Central memory CD4-positive, alpha-beta T cell (primary cell): ENCODE measurements at regions not wholly inside any gene's neighbourhood (a gene's known extent, or its start where the extent isn't known, plus 50 kb on each side); places are given as distances from the start of the nearest gene placed in this dataset.
"Not testable (repeated sequence)": the region's sequence is repeated elsewhere in the genome, so short reads cannot be mapped to it uniquely, and the experiment has no call there.

Experiments used
- DNase-seq: peaks from one replicate; pipeline ENCODE4 v3.0.0; 2022

DNA sequence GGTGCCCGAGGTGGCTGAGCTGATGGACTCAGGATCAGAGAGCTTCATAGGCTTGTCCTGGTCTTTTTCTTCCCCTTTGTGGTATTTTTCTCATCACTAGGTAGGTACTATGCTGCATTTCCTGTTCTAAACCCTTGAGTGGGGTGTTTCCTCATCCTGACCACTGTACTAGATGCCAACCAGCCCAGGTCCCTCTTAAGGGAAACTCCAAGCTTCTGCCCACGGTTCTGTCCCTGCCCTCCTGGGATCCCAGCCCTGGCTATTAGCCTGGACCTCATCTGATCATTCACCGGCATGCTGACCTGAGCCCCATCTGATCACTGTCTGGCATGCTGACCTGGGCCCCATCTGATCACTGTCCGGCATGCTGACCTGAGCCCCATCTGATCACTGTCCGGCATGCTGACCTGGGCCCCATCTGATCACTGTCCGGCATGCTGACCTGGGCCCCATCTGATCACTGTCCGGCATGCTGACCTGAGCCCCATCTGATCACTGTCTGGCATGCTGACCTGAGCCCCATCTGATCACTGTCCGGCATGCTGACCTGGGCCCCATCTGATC is 207.6 kb downstream of the NDUFA10 start:
- DNase-seq: not testable (repeated sequence)

- DNase-seq: no peak
Observed at GRCh38 chr2:239816576-239817467, 208.3 kb downstream of the NDUFA10 start.

- no peak for DNase-seq
Observed at GRCh38 chr2:239815671-239816070, 209.5 kb downstream of the NDUFA10 start.

GRCh38 chr2:239814861-239815601 is 210.1 kb downstream of the NDUFA10 start:
- no peak for DNase-seq

- no peak for DNase-seq
Observed at GRCh38 chr2:239814116-239814860, 210.9 kb downstream of the NDUFA10 start.

GRCh38 chr2:239813261-239814115 is 211.7 kb downstream of the NDUFA10 start:
- DNase-seq: no peak

DNA sequence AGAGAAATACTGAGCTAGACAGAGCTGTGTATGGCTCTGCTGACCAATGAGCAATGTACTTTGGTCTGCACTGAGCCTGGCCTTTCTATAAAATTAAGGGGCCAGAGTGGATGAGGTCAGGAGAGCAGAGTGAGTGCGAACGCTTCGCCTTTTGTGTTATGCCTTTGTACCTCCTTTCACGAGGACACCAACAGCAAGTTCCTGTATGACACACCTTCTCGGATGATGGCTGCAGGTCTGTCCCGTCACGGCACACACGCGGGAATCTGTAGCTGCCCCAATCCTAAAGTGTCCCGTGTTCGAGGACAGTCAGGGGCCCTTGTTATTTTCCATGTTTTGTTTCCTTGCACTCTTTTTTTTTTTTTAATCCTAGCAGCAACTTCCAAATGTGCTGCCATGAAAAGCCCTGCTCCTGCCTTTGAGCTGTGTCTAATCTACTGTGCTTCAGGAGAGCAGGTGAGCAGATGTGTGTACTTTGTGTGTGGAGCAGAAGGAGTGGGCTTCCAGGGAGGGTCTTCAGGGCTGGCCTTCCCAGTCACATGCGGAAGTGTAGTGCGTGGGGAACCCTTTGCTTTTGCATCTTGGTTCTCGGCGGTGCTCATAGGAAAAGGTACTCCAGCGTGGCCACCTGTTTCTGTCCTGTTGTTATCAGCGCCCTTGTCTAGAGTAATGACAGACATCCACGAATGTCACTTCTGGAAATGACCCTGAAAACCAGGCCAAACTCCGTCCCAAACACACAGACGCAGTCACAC is 213.2 kb downstream of the NDUFA10 start:
- no peak for DNase-seq

DNA sequence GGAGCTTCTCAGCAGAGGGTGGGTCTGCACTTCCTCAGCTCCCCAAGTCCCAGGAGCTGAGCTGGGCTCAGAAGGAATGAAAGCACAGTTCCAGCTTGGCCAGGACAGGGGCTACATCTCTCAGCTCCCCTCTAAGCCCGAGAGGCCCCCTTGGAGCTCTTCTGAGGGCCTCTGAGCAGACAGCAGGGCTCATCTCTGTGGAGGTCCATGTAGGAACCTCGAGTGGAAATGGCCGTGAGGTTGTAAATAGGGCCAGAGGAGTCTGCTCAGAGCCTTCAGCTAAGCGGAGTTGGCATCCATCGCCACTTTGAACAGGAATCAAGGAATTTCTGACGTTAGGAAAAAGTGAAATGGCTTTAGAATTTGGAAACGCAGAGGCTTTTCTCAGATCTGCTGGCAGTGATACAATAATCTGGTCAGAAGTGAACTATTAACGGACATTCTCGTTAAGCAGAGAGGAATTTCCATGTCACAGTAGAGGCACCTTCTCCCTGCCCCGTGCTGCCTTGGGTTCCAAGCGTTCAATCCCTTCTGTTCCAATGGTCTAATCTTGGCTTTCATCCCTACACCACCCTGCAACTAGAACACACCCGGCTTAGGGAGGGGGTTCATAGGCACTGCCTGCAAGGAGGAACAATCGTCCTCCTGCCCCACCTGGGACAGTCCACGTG is 213.9 kb downstream of the NDUFA10 start:
- DNase-seq: no peak

DNA sequence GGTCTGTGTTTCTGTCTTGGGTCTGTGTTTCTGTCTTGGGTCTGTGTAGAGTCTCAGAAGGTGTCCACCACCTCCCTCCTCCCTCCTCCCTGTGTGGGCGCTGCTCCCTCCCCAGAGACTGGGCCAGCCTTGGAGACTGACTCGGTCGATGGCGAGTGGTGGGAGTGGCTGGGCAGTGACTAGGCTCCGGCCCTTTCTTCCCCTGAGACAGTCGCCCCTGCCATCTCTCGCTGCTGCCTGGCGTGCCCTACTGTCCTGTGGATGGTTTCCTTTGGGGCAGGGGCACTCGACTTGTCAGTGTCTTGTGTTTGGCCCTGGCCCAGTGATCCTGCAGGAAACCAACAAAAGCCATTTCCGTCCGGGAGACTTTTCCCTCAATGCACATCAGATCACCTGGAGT is 215.8 kb downstream of the NDUFA10 start:
- no peak for DNase-seq

- no peak for DNase-seq
Observed at GRCh38 chr2:239807568-239807967, 217.6 kb downstream of the NDUFA10 start.

- DNase-seq: no peak
Observed at GRCh38 chr2:239806758-239807434, 218.2 kb downstream of the NDUFA10 start.

GRCh38 chr2:239806276-239806675 is 218.9 kb downstream of the NDUFA10 start:
- DNase-seq: no peak

DNA sequence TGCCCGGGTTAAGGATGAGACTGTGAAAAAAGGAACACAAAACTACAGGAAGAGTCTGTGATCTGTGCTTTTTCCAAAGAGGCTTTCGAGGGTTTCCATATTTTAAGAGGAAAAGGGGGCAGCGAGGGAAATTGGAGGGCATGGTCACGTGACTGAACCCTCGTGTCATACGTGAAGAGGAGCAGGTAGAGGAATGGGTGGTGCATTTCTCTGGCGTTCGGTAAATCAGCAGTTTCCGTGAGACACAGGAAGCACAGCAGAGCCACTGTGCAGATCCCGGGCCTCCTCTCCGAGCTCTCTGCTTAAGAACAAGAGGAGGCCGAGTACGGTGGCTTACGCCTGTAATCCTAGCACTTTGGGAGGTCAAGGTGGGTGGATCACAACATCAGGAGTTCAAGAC is 219.7 kb downstream of the NDUFA10 start:
- no peak for DNase-seq

- DNase-seq: no peak
Observed at GRCh38 chr2:239805043-239805329, 220.2 kb downstream of the NDUFA10 start.

GRCh38 chr2:239804161-239805042 is 220.7 kb downstream of the NDUFA10 start:
- no peak for DNase-seq

GRCh38 chr2:239803766-239804115 is 221.4 kb downstream of the NDUFA10 start:
- no peak for DNase-seq

DNA sequence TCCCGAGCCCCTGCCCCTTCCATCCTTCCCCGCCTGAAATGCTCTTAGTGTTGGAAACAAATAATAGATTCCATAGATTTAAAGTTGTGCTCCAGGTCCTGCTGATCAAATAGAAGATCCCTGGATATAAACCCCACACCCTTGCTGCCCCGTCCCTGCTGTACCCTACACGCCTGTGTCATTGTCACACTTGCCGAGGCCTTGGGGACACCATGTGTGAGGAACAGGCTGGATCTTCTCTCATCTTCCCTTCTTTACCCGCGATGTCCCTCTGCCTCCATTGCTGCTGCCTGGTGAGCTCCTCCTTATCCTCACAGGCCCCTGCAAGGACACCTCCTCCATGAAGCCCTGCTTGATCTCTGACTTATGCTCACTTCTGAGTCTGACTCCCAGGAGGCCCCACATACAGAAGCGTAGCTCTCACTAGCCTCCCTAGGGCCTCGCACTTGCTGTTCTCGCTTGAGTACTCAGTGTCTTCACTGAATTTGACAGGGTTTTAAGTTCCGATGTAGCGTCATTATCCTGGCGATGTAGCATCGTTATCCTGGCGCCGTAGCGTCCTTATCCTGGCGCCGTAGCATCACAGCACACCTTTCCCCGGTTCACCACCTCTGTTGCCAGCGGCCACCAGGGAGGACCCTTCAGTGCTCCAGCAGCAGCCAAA is 221.9 kb downstream of the NDUFA10 start:
- DNase-seq: no peak

DNA sequence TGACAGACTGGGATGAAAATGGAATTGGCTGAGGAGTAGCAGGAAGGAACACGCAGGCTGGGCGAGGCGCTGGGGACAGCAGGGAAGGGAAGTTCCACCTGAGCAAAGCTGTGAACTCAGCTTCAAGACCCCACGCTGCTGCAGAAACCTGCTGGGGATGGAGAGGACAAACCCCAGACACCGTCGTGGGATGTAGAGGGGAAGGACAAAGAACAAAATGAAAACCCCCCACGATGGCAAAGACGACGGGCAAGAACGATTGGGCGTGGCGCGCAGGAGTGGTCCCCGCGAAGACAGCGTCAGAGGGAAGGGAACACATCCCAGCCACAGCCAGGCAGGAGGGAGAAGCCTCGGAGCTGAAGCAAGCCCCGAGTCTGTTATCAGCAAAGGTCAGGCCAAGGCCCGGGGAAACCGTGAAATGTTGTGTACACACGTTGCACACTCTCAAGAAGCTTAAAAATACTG is 222.9 kb downstream of the NDUFA10 start:
- no peak for DNase-seq
